ENCODE measurements at regions not wholly inside any gene's neighbourhood (a gene's known extent, or its start where the extent isn't known, plus 50 kb on each side); places are given as distances from the start of the nearest gene placed in this dataset.
A peak's percentile ranks its signal among the peaks of the same experiment; 100 is the strongest.

DNA sequence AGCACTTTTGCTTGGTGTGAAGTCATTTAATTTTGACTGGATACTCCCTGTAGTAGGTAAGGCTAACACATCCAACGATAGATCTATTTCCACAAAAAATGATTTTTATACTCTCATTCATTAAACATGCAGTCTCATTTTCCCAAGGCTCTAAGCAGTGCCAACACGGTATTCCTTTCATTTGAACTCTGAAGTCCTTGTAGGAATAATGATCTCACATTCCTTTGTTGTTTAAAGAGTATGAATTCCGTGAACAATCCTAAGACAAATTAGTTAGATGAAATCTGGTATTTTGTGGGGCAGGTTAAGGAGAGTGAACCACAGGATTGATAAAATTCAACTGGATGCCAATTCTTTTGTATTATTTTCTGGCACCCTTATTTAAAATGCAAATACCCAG is 66.6 kb downstream of the LACC1 start:
- Histone ChIP-seq H3K4me3 (replicated peaks in 1 of 3; ENCODE audit: low read depth in 2 of 3, low read length in 3 of 3) (no peak overlapping the region), H3K4me2 (replicated peaks; ENCODE audit: extremely low read depth, low read length, poor library complexity, severe bottlenecking) (no peak overlapping the region), H2AFZ (ENCODE audit: insufficient read depth, low read depth, low read length, poor library complexity, severe bottlenecking) (no peak overlapping the region), H3K27ac (ENCODE audit: low read depth in 1 of 2, low read length in 2 of 2) (no peak overlapping the region), H3K36me3 (replicated peaks in 1 of 2; ENCODE audit: control insufficient read depth in 1 of 2, insufficient read depth in 2 of 2, low read length in 2 of 2) (no peaks in the 10 kb centered on the region), H3K9me3 (replicated peaks in 1 of 2; ENCODE audit: control insufficient read depth in 1 of 2, insufficient read depth in 1 of 2, low read length in 2 of 2) (peaks cover 0 to 2% of the 10 kb centered on the region in 2 donors), H4K20me1 (ENCODE audit: insufficient read depth, low read length) (no peaks in the 10 kb centered on the region), H3K9ac (ENCODE audit: insufficient read depth, low read length, poor library complexity, severe bottlenecking) (no peak overlapping the region), H3K27me3 (ENCODE audit: control insufficient read depth in 2 of 2, insufficient read depth in 2 of 2, low read length in 2 of 2) (peaks cover 30 to 37% of the 10 kb centered on the region in 2 donors), H3K79me2 (ENCODE audit: insufficient read depth, low read length) (no peaks in the 10 kb centered on the region), H3K4me1 (ENCODE audit: control insufficient read depth in 1 of 2, insufficient read depth in 2 of 2, low read length in 2 of 2) (no peaks in the 10 kb centered on the region)
- H3K36me3 Mint-ChIP-seq: no peaks in the 10 kb centered on the region
- no peak for DNase-seq
- WGBS (ENCODE audit: insufficient coverage): no CpG with 5 or more reads among the region's 3 CpGs
- H3K9me3 Mint-ChIP-seq: peaks cover 3 to 20% (median 8%) of the 10 kb centered on the region in 7 donors
- H3K4me3 Mint-ChIP-seq: no peak overlapping the region
- TF ChIP-seq CTCF (IDR thresholded peaks at IDR 0.05): no peak
- peak overlapping the region in 1 of 7 donors; percentile 12 for H3K27ac Mint-ChIP-seq
- H3K27me3 Mint-ChIP-seq (ENCODE audit: low read depth in 3 of 3): peaks cover 25 to 45% (median 30%) of the 10 kb centered on the region in 3 donors
- intact Hi-C loops (cut with micrococcal nuclease): no loop called here
- no peaks in the 10 kb centered on the region for H3K4me1 Mint-ChIP-seq

DNA sequence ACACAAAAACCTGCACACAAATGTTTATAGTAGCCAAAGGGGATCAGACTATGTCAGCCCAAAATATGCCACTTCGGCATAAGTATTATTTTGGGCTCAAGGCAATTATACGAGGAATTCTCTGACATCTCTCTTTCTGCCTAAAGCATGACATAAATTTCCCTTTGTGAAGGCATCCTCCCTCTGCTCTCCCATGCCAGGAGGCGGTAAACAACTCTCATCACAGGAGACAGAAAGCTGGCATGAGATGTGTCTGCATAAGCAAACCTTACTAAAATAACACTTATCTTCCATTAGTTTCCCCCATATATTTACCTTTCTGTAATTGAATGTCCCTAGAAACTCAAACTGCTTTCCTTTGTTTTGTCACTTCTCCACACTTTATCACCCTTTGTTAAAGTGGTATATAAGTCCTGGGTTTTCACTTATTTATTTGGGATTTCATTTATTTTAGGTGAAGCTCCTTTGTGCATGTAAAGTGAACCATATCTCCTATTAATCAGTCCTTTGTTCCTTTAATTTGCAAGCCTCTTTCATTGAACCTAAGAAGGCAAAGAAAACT is 68.3 kb downstream of the LACC1 start:
- no peak for TF ChIP-seq CTCF (IDR thresholded peaks at IDR 0.05)
- Mint-ChIP-seq H3K4me1 (no peaks in the 10 kb centered on the region), H3K36me3 (no peaks in the 10 kb centered on the region), H3K4me3 (no peak overlapping the region), H3K27ac (no peak overlapping the region), H3K9me3 (peaks cover 3 to 25% (median 8%) of the 10 kb centered on the region in 7 donors), H3K27me3 (ENCODE audit: low read depth in 3 of 3) (peaks cover 11 to 31% (median 19%) of the 10 kb centered on the region in 3 donors)
- no peaks in the 10 kb centered on the region for H3K79me2 ChIP-seq (ENCODE audit: insufficient read depth, low read length)
- no peak overlapping the region for H3K27ac ChIP-seq (ENCODE audit: low read depth in 1 of 2, low read length in 2 of 2)
- peaks cover 0 to 2% of the 10 kb centered on the region in 2 donors for H3K9me3 ChIP-seq (replicated peaks in 1 of 2; ENCODE audit: control insufficient read depth in 1 of 2, insufficient read depth in 1 of 2, low read length in 2 of 2)
- no peak overlapping the region for H3K9ac ChIP-seq (ENCODE audit: insufficient read depth, low read length, poor library complexity, severe bottlenecking)
- no peak overlapping the region for H3K4me3 ChIP-seq (replicated peaks in 1 of 3; ENCODE audit: low read depth in 2 of 3, low read length in 3 of 3)
- H3K27me3 ChIP-seq (ENCODE audit: control insufficient read depth in 2 of 2, insufficient read depth in 2 of 2, low read length in 2 of 2): peaks cover 14 to 21% of the 10 kb centered on the region in 2 donors
- no peak for DNase-seq
- H3K36me3 ChIP-seq (replicated peaks in 1 of 2; ENCODE audit: control insufficient read depth in 1 of 2, insufficient read depth in 2 of 2, low read length in 2 of 2): no peaks in the 10 kb centered on the region
- intact Hi-C loops (cut with micrococcal nuclease): no loop called here
- H4K20me1 ChIP-seq (ENCODE audit: insufficient read depth, low read length): no peaks in the 10 kb centered on the region
- 100% methylated on average over 3 of the region's 3 CpGs for WGBS (ENCODE audit: insufficient coverage)
- H2AFZ ChIP-seq (ENCODE audit: insufficient read depth, low read depth, low read length, poor library complexity, severe bottlenecking): no peak overlapping the region
- no peak overlapping the region for H3K4me2 ChIP-seq (replicated peaks; ENCODE audit: extremely low read depth, low read length, poor library complexity, severe bottlenecking)
- H3K4me1 ChIP-seq (ENCODE audit: control insufficient read depth in 1 of 2, insufficient read depth in 2 of 2, low read length in 2 of 2): no peaks in the 10 kb centered on the region
